Lung microvascular endothelial cell (primary cell): ENCODE measurements at regions not wholly inside any gene's neighbourhood (a gene's known extent, or its start where the extent isn't known, plus 50 kb on each side); places are given as distances from the start of the nearest gene placed in this dataset.

ENCODE experiments used
- DNase-seq, 2 donors: peaks; one replicate each; pipeline versions ENCODE4 v3.0.0 to v3.0.0-alpha.2; 2010; ENCODE audit warnings: low read depth in 2 of 2

- DNase-seq: no peak
These were observed 76.7 kb downstream of the TRIM29 start for GRCh38 chr11:120061036-120061760.

- DNase-seq: no peak
These were observed 77.4 kb downstream of the TRIM29 start for GRCh38 chr11:120060512-120060911.

GRCh38 chr11:120058931-120059330 is 79.0 kb downstream of the TRIM29 start:
- DNase-seq: no peak

- DNase-seq: peak in 1 of 2 donors; percentile 7
These were observed 80.0 kb downstream of the TRIM29 start for GRCh38 chr11:120057595-120058581.

GRCh38 chr11:120057028-120057330 is 80.9 kb downstream of the TRIM29 start:
- no peak for DNase-seq

- no peak for DNase-seq
These were observed 81.4 kb downstream of the TRIM29 start for GRCh38 chr11:120056301-120057027.

- DNase-seq: no peak
These were observed 82.3 kb downstream of the TRIM29 start for GRCh38 chr11:120055646-120056045.

- DNase-seq: no peak
These were observed 83.2 kb downstream of the TRIM29 start for GRCh38 chr11:120054753-120055045.

GRCh38 chr11:120054016-120054752 is 83.7 kb downstream of the TRIM29 start:
- DNase-seq: no peak

- no peak for DNase-seq
These were observed 85.6 kb downstream of the TRIM29 start for GRCh38 chr11:120052196-120052775.

GRCh38 chr11:120044011-120044675 is 93.8 kb downstream of the TRIM29 start:
- no peak for DNase-seq

- no peak for DNase-seq
These were observed 94.5 kb downstream of the TRIM29 start for GRCh38 chr11:120043328-120043945.

GRCh38 chr11:120041625-120042024 is 96.3 kb downstream of the TRIM29 start:
- no peak for DNase-seq

- DNase-seq: no peak
These were observed 97.6 kb downstream of the TRIM29 start for GRCh38 chr11:120040151-120040840.

GRCh38 chr11:120039039-120039438 is 98.9 kb downstream of the TRIM29 start:
- DNase-seq: no peak

- no peak for DNase-seq
These were observed 100.8 kb downstream of the TRIM29 start for GRCh38 chr11:120037111-120037510.

- DNase-seq: no peak
These were observed 102.2 kb downstream of the TRIM29 start for GRCh38 chr11:120035756-120036155.

- DNase-seq: no peak
These were observed 102.9 kb downstream of the TRIM29 start for GRCh38 chr11:120034881-120035630.
